ENCODE measurements at regions not wholly inside any gene's neighbourhood (a gene's known extent, or its start where the extent isn't known, plus 50 kb on each side); places are given as distances from the start of the nearest gene placed in this dataset.

GRCh38 chr7:101729241-101729883 lies 88.1 kb upstream of the CUX1 start:
- H3K27ac ChIP-seq = no peak overlapping the region
- H3K27me3 ChIP-seq = no peaks in the 10 kb centered on the region
- TF ChIP-seq, protein P1, sequence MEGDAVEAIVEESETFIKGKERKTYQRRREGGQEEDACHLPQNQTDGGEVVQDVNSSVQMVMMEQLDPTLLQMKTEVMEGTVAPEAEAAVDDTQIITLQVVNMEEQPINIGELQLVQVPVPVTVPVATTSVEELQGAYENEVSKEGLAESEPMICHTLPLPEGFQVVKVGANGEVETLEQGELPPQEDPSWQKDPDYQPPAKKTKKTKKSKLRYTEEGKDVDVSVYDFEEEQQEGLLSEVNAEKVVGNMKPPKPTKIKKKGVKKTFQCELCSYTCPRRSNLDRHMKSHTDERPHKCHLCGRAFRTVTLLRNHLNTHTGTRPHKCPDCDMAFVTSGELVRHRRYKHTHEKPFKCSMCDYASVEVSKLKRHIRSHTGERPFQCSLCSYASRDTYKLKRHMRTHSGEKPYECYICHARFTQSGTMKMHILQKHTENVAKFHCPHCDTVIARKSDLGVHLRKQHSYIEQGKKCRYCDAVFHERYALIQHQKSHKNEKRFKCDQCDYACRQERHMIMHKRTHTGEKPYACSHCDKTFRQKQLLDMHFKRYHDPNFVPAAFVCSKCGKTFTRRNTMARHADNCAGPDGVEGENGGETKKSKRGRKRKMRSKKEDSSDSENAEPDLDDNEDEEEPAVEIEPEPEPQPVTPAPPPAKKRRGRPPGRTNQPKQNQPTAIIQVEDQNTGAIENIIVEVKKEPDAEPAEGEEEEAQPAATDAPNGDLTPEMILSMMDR (IDR thresholded peaks at IDR 0.05) = no peak
- no peaks in the 10 kb centered on the region for H3K9me3 ChIP-seq
- no peaks in the 10 kb centered on the region for H3K36me3 ChIP-seq
- DNase-seq (ENCODE audit: low spot score) = no peak
- H3K4me1 ChIP-seq = peaks cover 0 to 13% of the 10 kb centered on the region in 2 donors
- no peak overlapping the region for H3K4me3 ChIP-seq

DNA sequence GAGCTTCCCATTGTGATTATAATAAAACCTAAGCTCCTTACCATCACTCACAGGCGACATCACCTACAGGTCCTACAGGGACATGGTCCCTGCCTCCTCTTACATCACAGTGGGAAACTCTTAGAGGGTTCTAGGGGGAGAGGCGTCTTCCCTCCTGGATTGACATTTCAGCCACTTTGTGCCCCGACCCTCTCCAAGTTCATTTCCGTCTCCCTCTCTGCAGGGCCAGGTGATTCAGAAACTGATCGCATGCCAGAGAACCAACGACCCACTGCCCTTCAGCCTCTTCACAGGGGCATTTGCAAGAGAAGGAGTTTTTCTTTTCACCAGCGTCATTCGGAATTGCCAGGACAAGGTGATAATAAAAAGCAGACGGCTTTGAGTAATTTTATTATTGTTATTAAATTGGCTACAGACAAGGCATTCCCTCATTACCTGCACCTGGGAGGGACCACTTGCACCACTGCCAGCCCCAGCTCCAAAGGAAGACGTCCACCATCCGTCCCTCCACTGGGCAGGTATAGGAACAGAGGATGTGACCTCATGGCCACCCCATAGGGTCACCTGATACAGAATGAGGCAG lies 85.8 kb upstream of the CUX1 start:
- TF ChIP-seq, protein P1 (IDR thresholded peaks at IDR 0.05) = no peak
- Histone ChIP-seq H3K27me3 (no peaks in the 10 kb centered on the region), H3K36me3 (no peaks in the 10 kb centered on the region), H3K9me3 (no peaks in the 10 kb centered on the region), H3K4me3 (no peak overlapping the region), H3K4me1 (peaks cover 0 to 14% of the 10 kb centered on the region in 2 donors), H3K27ac (no peak overlapping the region)
- no peak for DNase-seq (ENCODE audit: low spot score)

GRCh38 chr7:101733713-101734475 lies 83.5 kb upstream of the CUX1 start:
- Histone ChIP-seq H3K4me1 (peaks cover 0 to 14% of the 10 kb centered on the region in 2 donors), H3K27ac (peak overlapping the region in 1 of 2 donors; percentile 53), H3K36me3 (no peaks in the 10 kb centered on the region), H3K4me3 (peak overlapping the region; percentile 25 to 44), H3K9me3 (no peaks in the 10 kb centered on the region), H3K27me3 (no peaks in the 10 kb centered on the region)
- TF ChIP-seq, protein P1 (IDR thresholded peaks at IDR 0.05) = no peak
- DNase-seq (ENCODE audit: low spot score) = no peak

GRCh38 chr7:101736084-101736483 lies 81.3 kb upstream of the CUX1 start:
- Histone ChIP-seq H3K4me3 (no peak overlapping the region), H3K36me3 (no peaks in the 10 kb centered on the region), H3K9me3 (no peaks in the 10 kb centered on the region), H3K4me1 (peaks cover 0 to 14% of the 10 kb centered on the region in 2 donors), H3K27me3 (no peaks in the 10 kb centered on the region), H3K27ac (no peak overlapping the region)
- no peak for DNase-seq (ENCODE audit: low spot score)
- TF ChIP-seq, protein P1 (IDR thresholded peaks at IDR 0.05) = no peak

- no peak for DNase-seq (ENCODE audit: low spot score)
- H3K9me3 ChIP-seq = no peaks in the 10 kb centered on the region
- TF ChIP-seq, protein P1 (IDR thresholded peaks at IDR 0.05) = no peak
- no peak overlapping the region for H3K4me3 ChIP-seq
- H3K4me1 ChIP-seq = peaks cover 0 to 12% of the 10 kb centered on the region in 2 donors
- H3K36me3 ChIP-seq = no peaks in the 10 kb centered on the region
- no peaks in the 10 kb centered on the region for H3K27me3 ChIP-seq
- no peak overlapping the region for H3K27ac ChIP-seq
Observed at GRCh38 chr7:101739775-101740398, 77.5 kb upstream of the CUX1 start.
